ENCODE measurements at regions not wholly inside any gene's neighbourhood (a gene's known extent, or its start where the extent isn't known, plus 50 kb on each side); places are given as distances from the start of the nearest gene placed in this dataset.

DNA sequence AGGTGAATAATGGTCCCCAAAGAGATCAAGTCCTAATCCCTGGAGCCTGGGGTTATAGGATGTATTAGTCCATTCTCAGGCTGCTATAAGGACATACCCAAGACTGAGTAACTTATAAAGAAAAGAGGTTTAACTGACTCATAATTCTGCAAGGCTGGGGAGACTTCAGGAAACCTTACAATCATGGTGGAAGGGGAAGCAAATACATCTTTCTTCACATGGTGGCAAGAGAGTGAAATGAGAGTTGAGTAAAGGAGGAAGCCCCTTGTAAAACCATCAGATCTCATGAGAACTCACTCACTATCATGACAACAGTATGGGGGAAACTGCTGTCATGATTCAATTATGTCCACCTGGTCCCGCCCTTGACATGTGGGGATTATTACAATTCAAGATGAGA, 142.9 kb upstream of the ANKRD28 start:
- TF ChIP-seq POLR2AphosphoS5 (IDR thresholded peaks at IDR 0.05; ENCODE audit: borderline replicate concordance, low read depth, low read length) (no peak), EZH2 (IDR thresholded peaks at IDR 0.05) (no peak)

Data from SK-N-MC (cell line).